ENCODE measurements at regions not wholly inside any gene's neighbourhood (a gene's known extent, or its start where the extent isn't known, plus 50 kb on each side); places are given as distances from the start of the nearest gene placed in this dataset.

DNA sequence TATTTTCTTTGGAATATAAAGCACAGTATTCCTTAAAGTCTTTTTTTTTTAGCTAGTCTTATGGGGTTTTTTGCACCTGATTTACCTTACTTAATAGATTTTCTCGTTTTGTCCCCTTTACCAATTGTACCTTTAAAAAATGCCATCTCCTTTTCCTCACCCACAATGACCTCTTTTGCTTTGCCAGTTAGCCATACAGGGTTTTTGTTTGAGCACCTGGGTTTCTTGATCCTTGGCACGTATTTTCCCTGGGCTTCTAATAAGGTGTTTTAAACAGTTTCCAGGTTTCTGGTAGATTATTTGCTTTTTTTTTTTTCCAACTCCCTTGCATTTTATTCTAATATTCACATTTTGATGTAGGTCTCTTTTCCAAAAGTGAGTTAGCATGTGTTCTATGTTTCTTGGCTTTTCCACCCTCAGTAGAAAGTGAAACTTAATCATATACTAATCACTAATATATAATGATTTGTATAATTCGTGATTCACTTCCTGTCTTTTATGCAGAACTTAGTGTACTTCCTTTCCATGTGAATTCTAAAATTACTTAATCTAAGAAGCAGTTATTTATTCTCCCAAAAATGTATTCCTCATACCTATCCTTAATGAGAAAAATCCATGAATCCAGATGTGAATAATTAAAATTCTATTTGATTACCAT is 673.9 kb upstream of the RGMB start:
- no peak for TF ChIP-seq CTCF (IDR thresholded peaks at IDR 0.05)

DNA sequence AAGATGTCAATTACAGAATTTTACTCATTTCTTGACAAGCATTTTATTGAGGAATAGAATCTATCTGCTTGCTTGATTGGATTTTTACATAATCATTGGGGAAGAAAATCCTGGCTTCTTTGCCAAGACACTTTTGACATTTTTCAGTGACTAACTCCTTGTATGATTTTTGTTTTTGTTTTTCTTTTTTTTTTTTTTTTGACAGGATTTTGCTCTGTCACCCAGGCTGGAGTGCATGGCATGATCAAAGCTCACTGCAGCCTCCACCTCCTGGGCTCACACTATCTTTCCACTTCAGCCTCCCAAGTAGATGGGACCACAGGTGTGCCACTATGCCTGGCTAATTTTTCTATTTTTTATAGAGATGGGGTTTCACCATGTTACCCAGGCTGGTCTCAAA is 672.3 kb upstream of the RGMB start:
- TF ChIP-seq CTCF (IDR thresholded peaks at IDR 0.05): no peak

GRCh38 chr5:98102936-98103335 is 670.5 kb upstream of the RGMB start:
- TF ChIP-seq CTCF (IDR thresholded peaks at IDR 0.05): no peak

DNA sequence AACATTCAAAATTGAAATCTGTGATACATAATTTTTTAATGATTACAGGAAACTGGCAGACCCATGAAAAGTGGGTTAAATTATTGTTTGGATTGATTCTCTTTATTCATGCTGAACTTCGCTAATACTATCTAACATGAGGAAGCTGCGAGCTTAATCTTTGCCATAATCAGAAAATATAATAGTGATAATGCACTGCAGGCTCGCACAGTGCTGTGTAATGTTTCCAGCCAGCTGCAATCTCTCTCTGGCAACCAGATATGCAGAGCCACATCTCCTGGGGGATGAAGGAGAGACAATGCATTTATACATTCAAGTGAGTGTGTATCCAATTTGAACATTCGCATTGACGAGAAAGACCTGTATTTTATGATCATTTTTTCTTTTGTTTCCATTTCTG is 669.7 kb upstream of the RGMB start:
- TF ChIP-seq CTCF (IDR thresholded peaks at IDR 0.05): no peak

DNA sequence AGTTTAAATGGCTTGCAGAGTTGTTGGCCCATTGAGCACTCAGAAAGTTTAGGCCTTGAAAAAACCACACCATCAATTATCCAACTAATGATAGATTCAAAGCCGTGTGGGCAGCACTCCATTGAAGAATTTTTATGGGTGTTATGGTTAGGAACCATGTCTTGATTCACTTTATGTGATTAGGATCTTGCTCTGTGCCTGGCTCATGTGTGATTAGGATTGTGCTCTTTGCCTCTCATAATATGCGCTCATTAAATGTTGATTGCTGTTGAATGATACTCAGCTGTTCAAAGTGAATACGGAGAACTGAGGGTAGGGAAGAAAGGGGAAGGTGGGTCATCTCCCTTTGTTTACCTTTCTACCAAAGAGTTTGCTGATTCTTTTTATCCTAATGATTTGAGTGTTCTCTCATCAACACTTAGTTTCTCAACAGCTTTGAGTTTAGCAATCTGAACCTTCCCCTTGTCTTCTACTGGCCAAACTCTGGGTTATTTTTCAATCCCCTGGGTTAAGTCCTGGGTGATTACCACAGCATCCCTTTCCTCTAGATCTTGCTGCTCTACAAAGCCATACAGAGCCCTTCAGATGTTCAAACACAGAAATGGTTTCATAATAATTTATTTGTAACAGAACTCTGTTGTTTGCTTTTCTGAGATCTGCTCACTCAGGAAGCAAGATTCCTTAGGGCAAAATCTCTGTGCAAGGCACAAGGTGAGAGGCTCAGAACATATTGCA is 668.8 kb upstream of the RGMB start:
- no peak for TF ChIP-seq CTCF (IDR thresholded peaks at IDR 0.05)

GRCh38 chr5:98105681-98106080 is 667.8 kb upstream of the RGMB start:
- TF ChIP-seq CTCF (IDR thresholded peaks at IDR 0.05): no peak

DNA sequence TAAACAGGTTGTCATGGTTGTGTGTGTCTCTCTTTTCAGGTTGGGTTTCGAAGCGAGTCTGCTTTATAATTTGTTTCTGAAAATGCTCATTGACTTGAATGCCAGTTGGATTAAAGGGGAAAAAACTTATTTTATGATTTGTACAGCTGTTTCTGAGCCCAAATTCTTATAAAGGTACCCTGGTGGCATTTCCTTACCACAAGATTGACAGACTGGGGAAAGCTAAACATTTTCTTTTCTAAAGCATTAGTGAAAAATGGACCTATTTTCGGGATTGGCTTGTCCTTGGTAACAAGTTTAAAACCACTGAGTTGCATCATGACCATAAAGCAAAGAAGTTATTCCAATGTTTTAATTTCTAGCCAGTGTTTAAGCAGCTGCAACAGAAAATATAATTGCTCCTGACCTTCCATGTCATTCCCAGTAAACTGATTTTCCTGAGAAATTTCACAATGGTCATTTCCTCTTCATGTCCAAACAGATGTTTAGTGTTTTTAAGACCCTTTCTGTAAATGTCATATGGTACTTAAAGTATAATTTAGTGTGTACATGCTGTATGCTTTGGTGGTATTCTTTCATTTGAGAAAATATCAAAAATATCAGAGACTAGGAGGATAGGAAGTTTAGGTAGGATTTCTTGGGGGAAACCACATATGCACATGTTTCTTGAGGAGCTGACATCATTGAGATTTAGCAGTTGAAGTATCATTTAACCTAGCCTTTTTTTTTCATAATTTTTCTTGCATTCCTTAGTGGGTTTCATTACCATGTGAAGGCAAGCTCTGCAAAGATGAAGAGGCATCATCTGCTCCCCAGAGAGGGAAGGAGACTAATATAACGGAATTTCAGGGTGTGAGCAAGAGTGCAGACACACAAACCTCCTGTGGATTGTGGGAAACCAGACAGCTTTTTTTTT is 667.1 kb upstream of the RGMB start:
- TF ChIP-seq CTCF (IDR thresholded peaks at IDR 0.05): no peak
